AG10803 (cell line): ENCODE measurements at regions not wholly inside any gene's neighbourhood (a gene's known extent, or its start where the extent isn't known, plus 50 kb on each side); places are given as distances from the start of the nearest gene placed in this dataset.
A peak's percentile ranks its signal among the peaks of the same experiment; 100 is the strongest.

Experiments used
- DNase-seq: peaks from one replicate; pipeline ENCODE4 v3.0.0; 2010; ENCODE audit warnings: low read depth
- H3K4me3 ChIP-seq: 2 replicates; pipeline ENCODE4 v1.5.1; 2011; ENCODE audit warnings: mild to moderate bottlenecking, low read length, control low read depth
- CTCF ChIP-seq: conservative IDR thresholded peaks from 2 replicates; pipeline ENCODE4 v1.5.1; 2011; ENCODE audit warnings: mild to moderate bottlenecking, low read length, control low read depth, inconsistent platforms

- no peak overlapping the region for H3K4me3 ChIP-seq
- DNase-seq, result no peak
- no peak for TF ChIP-seq CTCF
Observed at GRCh38 chr13:97621025-97621424, 187.1 kb downstream of the RAP2A start.

DNA sequence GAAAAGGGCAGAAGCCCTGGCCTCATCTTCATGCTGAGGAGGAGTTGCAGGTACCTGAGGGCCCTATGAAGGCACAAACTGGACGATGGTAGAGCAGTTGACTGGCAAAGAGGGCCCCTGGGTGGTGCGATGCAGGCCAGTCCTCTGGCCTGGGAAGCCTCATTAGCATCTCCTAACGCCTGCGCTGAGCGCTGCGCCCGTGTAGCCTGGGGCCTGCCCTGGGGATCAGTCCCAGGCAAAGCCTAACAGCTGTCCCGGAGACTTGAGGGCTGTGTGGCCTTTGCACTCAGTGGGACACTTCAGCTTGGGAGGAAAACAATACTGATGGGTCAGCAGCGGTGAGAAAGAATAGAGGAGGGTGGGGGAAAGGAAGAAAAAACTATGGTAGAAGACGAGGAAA, 187.7 kb downstream of the RAP2A start:
- no peak for TF ChIP-seq CTCF
- DNase-seq, result no peak
- H3K4me3 ChIP-seq, result no peak overlapping the region

DNA sequence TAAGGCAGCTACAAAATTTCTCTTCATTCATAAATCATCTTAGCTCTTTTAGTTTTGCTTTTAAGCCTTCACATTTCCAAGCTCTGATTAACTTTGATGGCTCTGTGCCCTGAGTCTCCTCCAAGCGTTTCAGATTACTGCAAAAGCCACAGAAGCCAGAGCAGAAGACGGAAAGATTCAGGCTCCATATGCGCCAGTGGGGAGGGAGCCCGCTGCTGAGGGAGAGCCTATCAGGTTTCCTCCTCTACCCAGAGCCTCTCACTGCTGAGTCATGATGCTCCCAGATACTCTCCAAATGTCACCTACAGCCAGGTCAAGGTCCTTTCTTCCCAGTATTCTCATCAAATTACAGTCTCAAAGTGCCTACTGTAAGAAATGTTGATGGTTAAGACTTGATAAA, 193.6 kb downstream of the RAP2A start:
- H3K4me3 ChIP-seq, result no peak overlapping the region
- peak; percentile 84 for DNase-seq
- no peak for TF ChIP-seq CTCF

DNA sequence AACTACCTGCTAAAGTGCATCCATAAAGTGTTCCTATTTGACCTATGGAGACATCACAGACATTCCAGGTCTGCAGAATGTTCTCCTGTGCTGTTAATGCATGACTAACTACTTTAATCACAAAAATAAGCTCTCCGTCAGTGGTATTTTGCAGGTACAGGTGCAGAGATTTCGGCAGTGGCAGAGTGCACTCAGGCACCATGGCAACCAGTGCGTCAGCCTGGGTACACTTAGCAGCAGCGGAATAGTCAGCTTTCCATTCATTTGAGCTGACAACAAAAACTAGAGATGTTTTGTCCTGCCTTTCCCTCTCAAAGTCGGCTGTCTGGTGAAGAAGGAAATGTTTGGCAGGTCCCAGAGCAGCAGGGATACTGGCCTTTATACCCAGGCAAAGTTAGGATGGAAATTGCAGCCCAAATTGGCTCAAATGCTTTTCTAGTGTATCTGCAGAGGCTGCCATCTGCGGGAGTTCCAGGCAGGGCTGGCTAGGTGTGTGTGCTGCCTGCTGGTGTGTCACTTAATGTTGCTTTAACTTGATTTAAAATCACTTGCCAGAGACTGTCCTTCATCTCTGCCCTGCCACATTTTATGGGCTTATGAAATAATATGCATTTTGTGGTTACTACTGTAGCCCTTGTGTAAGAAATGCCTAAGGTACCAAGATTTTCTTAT, 195.8 kb downstream of the RAP2A start:
- no peak for TF ChIP-seq CTCF
- no peak overlapping the region for H3K4me3 ChIP-seq
- DNase-seq, result no peak

DNA sequence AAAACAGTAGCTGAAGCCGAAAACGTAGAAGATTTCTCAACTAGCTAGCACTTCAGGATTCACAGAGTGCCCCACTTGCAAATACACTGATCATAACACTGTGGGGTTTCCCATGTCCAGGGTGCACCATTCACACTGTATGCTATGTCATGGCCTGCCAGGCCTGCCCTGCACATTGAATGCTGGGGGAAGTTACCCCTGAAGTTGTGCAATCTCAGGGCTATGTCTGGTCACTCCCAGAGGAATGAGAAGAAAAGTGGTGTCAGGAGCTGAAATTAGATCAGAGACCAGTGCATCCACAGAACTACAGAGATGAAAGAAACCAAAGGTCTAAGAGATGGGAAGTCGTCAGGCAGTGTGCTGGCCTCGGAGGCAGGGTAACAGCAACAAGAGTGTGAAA, 196.8 kb downstream of the RAP2A start:
- H3K4me3 ChIP-seq, result no peak overlapping the region
- DNase-seq, result no peak
- TF ChIP-seq CTCF, result no peak

- no peak for TF ChIP-seq CTCF
- DNase-seq, result no peak
- H3K4me3 ChIP-seq, result no peak overlapping the region
Observed at GRCh38 chr13:97631158-97631557, 197.2 kb downstream of the RAP2A start.

DNA sequence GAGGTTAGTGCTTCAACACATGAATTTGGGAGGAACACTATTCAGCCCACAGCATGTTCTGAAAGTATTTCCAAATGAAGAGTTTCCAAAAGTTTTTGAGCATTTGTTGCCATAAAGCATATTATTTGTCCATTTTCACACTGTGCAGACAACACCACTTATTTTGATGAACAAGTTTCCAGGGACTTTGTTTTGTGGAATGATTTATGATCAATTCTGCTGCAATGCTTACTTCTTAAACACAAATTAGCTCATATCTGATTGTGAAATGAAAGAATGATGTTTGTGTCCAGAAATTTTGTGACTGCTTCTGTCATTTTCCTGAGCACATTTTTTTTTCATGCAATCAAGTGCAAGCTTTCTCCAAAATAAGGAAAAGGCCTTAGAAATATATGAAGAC, 205.3 kb downstream of the RAP2A start:
- no peak for DNase-seq
- TF ChIP-seq CTCF, result no peak

More for the DNA sequence above, 205.3 kb downstream of the RAP2A start:
- H3K4me3 ChIP-seq, result no peak overlapping the region
